Peyer's patch (tissue), 4 donors: ENCODE measurements at regions not wholly inside any gene's neighbourhood (a gene's known extent, or its start where the extent isn't known, plus 50 kb on each side); places are given as distances from the start of the nearest gene placed in this dataset.
"Not testable (repeated sequence)": the region's sequence is repeated elsewhere in the genome, so short reads cannot be mapped to it uniquely, and the experiment has no call there.

ENCODE experiments used
- DNase-seq, 3 donors: peaks; one replicate each; pipeline ENCODE4 v3.0.0-alpha.2; 2017 to 2019
- H3K27ac ChIP-seq, 4 donors: fragments of 200-600 bp; sonication (generic); one replicate each; pipeline ENCODE4 v1.5.1; 2016 to 2019
- H3K27me3 ChIP-seq, 2 donors: fragments of 200-600 bp; sonication (generic); one replicate each; pipeline ENCODE4 v1.5.1; 2019
- H3K36me3 ChIP-seq, 3 donors: fragments of 200-600 bp; sonication (generic); one replicate each; pipeline ENCODE4 v1.5.1; 2016 to 2019
- H3K4me1 ChIP-seq, 4 donors: fragments of 200-600 bp; sonication (generic); one replicate each; pipeline ENCODE4 v1.5.1; 2016 to 2019
- H3K4me3 ChIP-seq, 4 donors: fragments of 200-600 bp; sonication (generic); 1 replicate in 3 of 4; 2 replicates in 1 of 4; pipeline ENCODE4 v1.5.1; 2016 to 2019; ENCODE audit warnings: mild to moderate bottlenecking in 1 of 4
- H3K9me3 ChIP-seq, 4 donors: fragments of 200-600 bp; sonication (generic); one replicate each; pipeline ENCODE4 v1.5.1; 2016 to 2019; ENCODE audit warnings: mild to moderate bottlenecking in 1 of 4
- POLR2A ChIP-seq, 2 donors: fragments of 450-650 bp; IDR thresholded peaks; one replicate each; pipeline ENCODE4 v1.5.1; 2017; ENCODE audit warnings: antibody characterized with exemption in 2 of 2, mild to moderate bottlenecking in 2 of 2, moderate library complexity in 2 of 2
- TF ChIP-seq, protein P1 (sequence below), 6 experiments: fragments of 450-650 bp in 4 of 6; fragments of 200-600 bp in 2 of 6; sonication (generic) in 1 of 6; IDR thresholded peaks; one replicate each; pipeline ENCODE4 v1.5.1; 2017 to 2019; ENCODE audit warnings: antibody characterized with exemption in 6 of 6, mild to moderate bottlenecking in 3 of 6, moderate library complexity in 1 of 6

DNA sequence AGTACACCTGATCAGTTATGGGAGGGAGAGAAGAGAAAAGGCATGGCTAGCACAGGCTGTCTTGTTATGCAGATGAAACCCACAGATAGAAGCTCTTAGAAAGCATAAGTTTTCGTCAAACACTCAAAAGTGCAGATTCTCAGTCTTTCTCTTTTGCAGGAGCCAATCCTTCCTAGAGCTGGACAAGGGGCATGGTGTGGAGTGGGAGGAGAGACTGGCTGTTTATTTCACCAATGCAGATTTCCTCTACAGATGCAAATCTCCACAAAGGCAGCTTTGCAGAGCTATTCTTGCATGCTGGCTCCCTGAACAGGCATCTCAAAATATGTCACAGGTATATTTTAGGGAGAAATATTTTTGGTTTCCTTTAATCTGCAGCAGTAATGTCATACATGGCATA, 1400.7 kb downstream of the CDH8 start:
- no peak overlapping the region for H3K4me3 ChIP-seq
- TF ChIP-seq POLR2A (IDR thresholded peaks at IDR 0.05): no peak
- TF ChIP-seq, protein P1, sequence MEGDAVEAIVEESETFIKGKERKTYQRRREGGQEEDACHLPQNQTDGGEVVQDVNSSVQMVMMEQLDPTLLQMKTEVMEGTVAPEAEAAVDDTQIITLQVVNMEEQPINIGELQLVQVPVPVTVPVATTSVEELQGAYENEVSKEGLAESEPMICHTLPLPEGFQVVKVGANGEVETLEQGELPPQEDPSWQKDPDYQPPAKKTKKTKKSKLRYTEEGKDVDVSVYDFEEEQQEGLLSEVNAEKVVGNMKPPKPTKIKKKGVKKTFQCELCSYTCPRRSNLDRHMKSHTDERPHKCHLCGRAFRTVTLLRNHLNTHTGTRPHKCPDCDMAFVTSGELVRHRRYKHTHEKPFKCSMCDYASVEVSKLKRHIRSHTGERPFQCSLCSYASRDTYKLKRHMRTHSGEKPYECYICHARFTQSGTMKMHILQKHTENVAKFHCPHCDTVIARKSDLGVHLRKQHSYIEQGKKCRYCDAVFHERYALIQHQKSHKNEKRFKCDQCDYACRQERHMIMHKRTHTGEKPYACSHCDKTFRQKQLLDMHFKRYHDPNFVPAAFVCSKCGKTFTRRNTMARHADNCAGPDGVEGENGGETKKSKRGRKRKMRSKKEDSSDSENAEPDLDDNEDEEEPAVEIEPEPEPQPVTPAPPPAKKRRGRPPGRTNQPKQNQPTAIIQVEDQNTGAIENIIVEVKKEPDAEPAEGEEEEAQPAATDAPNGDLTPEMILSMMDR (IDR thresholded peaks at IDR 0.05): no peak
- no peaks in the 10 kb centered on the region for H3K27me3 ChIP-seq
- no peaks in the 10 kb centered on the region for H3K36me3 ChIP-seq
- H3K9me3 ChIP-seq: no peaks in the 10 kb centered on the region
- no peaks in the 10 kb centered on the region for H3K4me1 ChIP-seq
- DNase-seq: no peak
- H3K27ac ChIP-seq: no peak overlapping the region

DNA sequence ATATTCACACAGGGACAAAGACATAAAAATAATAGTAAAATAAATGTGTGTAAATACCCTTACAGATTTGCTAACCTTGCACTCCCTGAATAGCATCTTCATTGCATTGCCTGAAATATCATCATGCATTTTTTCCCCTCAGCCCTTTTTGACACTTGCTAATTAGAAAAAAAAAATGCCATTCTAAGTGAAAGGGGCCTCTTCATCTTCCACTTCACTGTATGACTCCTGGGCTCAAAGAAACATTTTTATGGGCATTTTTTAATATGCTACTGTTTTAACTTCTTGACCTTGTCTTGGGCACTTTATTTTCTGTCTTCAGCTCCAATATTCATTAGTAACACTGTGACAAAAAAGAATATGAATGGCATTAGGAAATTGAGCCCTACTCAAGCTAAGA, 1424.4 kb downstream of the CDH8 start:
- Histone ChIP-seq H3K27me3 (no peaks in the 10 kb centered on the region), H3K4me1 (no peaks in the 10 kb centered on the region), H3K9me3 (no peaks in the 10 kb centered on the region), H3K36me3 (no peaks in the 10 kb centered on the region), H3K4me3 (no peak overlapping the region), H3K27ac (no peak overlapping the region)
- TF ChIP-seq, protein P1 (IDR thresholded peaks at IDR 0.05): no peak
- no peak for TF ChIP-seq POLR2A (IDR thresholded peaks at IDR 0.05)
- no peak for DNase-seq

DNA sequence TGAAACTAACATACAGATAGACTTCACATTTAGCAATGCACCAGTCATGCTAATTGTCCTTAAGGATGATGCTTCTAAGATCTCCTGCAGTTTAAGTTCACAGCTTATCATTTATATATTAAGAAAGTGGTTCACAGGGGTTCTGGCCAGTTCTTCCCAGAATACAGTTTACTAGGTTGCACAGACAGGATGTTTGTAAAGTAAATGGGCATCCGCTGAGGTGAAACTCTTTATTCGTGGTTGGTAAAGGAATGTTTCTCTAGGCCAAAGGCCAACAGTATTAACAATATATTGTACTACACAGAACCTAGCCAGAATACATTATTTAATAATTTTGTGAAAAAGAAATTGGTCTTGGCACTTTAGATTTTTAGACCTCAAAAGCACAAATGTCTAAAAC, 1427.3 kb downstream of the CDH8 start:
- no peaks in the 10 kb centered on the region for H3K4me1 ChIP-seq
- DNase-seq: no peak
- no peaks in the 10 kb centered on the region for H3K36me3 ChIP-seq
- no peaks in the 10 kb centered on the region for H3K9me3 ChIP-seq
- TF ChIP-seq, protein P1 (IDR thresholded peaks at IDR 0.05): no peak
- no peak for TF ChIP-seq POLR2A (IDR thresholded peaks at IDR 0.05)
- H3K27me3 ChIP-seq: no peaks in the 10 kb centered on the region
- H3K4me3 ChIP-seq: no peak overlapping the region
- H3K27ac ChIP-seq: no peak overlapping the region

DNA sequence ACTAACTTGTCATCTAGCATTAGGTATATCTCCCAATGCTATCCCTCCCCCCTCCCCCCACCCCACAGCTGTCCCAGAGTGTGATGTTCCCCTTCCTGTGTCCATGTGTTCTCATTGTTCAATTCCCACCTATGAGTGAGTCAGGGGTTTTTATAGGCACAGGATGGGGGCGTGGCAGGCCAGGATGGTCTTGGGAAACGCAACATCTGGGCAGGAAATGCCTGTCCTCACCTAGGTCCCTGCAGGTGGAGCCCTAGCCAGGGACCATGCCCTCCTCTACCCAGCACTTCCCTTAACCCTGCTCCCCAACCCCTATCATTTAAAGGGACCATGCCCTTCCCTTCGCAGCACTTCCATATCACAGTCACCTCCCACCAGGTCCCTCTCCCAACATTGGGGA, 1430.6 kb downstream of the CDH8 start:
- not testable (repeated sequence) for H3K9me3 ChIP-seq, H3K4me1 ChIP-seq, H3K36me3 ChIP-seq, H3K27me3 ChIP-seq, H3K27ac ChIP-seq, DNase-seq, H3K4me3 ChIP-seq

DNA sequence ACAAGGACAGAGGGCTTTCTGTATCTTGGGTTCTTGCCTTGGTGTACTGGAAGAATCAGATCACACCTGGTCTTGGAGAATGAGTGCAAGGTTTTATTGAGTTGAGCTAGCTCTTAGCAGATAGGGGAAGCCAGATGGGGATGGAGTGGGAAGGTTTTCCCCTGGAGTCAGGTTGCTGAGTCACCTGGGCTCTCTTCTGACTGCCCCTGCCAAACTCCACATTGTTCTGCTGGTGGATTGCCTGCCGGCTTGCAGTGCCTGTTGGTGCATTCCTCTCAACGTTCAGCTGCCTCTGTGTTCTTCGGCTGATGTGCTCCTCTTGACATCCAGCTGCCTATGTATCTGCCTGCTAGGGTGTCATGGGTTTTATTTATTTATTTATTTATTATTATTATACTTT, 1431.1 kb downstream of the CDH8 start:
- Histone ChIP-seq H3K36me3 (no peaks in the 10 kb centered on the region), H3K9me3 (no peaks in the 10 kb centered on the region), H3K4me1 (no peaks in the 10 kb centered on the region), H3K4me3 (no peak overlapping the region), H3K27ac (no peak overlapping the region), H3K27me3 (no peaks in the 10 kb centered on the region)
- TF ChIP-seq POLR2A (IDR thresholded peaks at IDR 0.05): no peak
- TF ChIP-seq, protein P1 (IDR thresholded peaks at IDR 0.05): no peak
- DNase-seq: no peak

DNA sequence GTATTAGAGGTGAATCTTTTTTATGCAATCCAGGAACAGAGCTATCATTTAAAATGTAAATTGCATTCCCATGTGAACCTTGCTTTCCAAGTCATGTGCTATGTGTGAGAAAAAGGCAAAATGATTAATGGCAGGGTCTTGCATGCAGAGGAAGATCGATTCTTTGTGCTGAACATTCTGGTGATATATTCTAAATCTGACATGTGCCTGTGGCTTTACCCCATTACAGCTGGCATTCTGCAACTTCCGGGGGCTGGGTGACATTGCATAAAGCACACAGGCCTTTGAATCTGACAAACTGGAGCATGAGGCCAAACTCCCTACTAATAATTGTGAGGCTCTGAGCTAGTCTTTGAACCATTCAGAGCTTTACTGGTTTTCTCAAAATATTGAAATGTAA, 1449.7 kb downstream of the CDH8 start:
- H3K4me1 ChIP-seq: no peaks in the 10 kb centered on the region
- H3K36me3 ChIP-seq: no peaks in the 10 kb centered on the region
- DNase-seq: no peak
- no peak overlapping the region for H3K27ac ChIP-seq
- no peaks in the 10 kb centered on the region for H3K27me3 ChIP-seq
- no peak overlapping the region for H3K4me3 ChIP-seq
- no peak for TF ChIP-seq POLR2A (IDR thresholded peaks at IDR 0.05)
- no peaks in the 10 kb centered on the region for H3K9me3 ChIP-seq

DNA sequence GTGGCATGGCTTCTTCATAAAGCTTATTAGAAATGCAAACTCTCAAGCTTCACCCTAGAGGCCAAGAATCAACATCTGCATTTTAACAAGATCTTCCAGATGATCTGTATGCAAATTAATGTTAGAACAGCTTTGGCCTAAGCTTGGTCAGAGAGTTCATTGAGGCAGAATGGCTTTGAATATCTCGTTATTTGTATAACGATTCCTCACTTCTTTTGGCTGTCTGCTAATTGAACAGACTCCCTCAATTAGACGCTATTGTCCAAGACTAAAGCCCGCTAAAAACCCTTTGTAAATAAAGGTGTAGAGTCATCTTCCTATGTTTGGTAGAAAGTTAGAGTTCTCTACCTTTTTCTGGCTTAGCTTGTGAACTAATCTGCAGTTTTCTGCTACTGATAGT, 1453.7 kb downstream of the CDH8 start:
- H3K27me3 ChIP-seq: no peaks in the 10 kb centered on the region
- H3K9me3 ChIP-seq: no peaks in the 10 kb centered on the region
- TF ChIP-seq, protein P1 (IDR thresholded peaks at IDR 0.05): no peak
- TF ChIP-seq POLR2A (IDR thresholded peaks at IDR 0.05): no peak
- H3K4me3 ChIP-seq: no peak overlapping the region
- H3K27ac ChIP-seq: no peak overlapping the region
- H3K4me1 ChIP-seq: no peaks in the 10 kb centered on the region
- DNase-seq: no peak
- H3K36me3 ChIP-seq: no peaks in the 10 kb centered on the region
